Testis (tissue), 2 donors: ENCODE measurements at regions not wholly inside any gene's neighbourhood (a gene's known extent, or its start where the extent isn't known, plus 50 kb on each side); places are given as distances from the start of the nearest gene placed in this dataset.

Source experiments
- DNase-seq: peaks from one replicate; pipeline ENCODE4 v3.0.0-alpha.2; 2019
- H3K27ac ChIP-seq, 2 donors: fragments of 200-600 bp; sonication (generic); one replicate each; pipeline ENCODE4 v1.5.1; 2019
- H3K27me3 ChIP-seq: fragments of 200-600 bp; sonication (generic); one replicate; pipeline ENCODE4 v1.5.1; 2019
- H3K36me3 ChIP-seq: fragments of 200-600 bp; sonication (generic); one replicate; pipeline ENCODE4 v1.5.1; 2017; ENCODE audit warnings: low read depth; ENCODE audit errors: missing control alignments
- H3K4me1 ChIP-seq: fragments of 200-600 bp; sonication (generic); one replicate; pipeline ENCODE4 v1.5.1; 2019
- H3K4me3 ChIP-seq, 2 donors: fragments of 200-600 bp; sonication (generic); one replicate each; pipeline ENCODE4 v1.5.1; 2017 to 2019
- H3K9me3 ChIP-seq: fragments of 200-600 bp; sonication (generic); one replicate; pipeline ENCODE4 v1.5.1; 2017
- POLR2A ChIP-seq: fragments of 450-650 bp; IDR thresholded peaks from one replicate; pipeline ENCODE4 v1.6.1; 2017; ENCODE audit warnings: antibody characterized with exemption, mild to moderate bottlenecking, moderate library complexity
- WGBS, 2 donors: methylation state at CpG; one replicate each; pipeline ENCODE4 v1.1.5; 2018; 5-methylcytosine and 5-hydroxymethylcytosine counted together
- intact Hi-C: fragments of 100-400 bp; cut with DNase I; formaldehyde crosslinking; loops from one replicate; pipeline ENCODE4 v1.15.1; 2023; ENCODE audit warnings: low total_unique reads
- TF ChIP-seq, protein P1 (sequence below), 3 experiments: fragments of 450-650 bp in 2 of 3; fragments of 200-600 bp in 1 of 3; sonication (generic) in 1 of 3; IDR thresholded peaks; one replicate each; pipeline ENCODE4 v1.5.1; 2016 to 2019; ENCODE audit warnings: antibody characterized with exemption in 3 of 3, mild to moderate bottlenecking in 2 of 3, moderate library complexity in 1 of 3

- Histone ChIP-seq H3K4me3 (no peak overlapping the region), H3K27me3 (no peaks in the 10 kb centered on the region), H3K27ac (no peak overlapping the region), H3K9me3 (no peaks in the 10 kb centered on the region), H3K4me1 (no peaks in the 10 kb centered on the region), H3K36me3 (no peaks in the 10 kb centered on the region)
- 93 to 94% methylated on average over 12 of the region's 12 CpGs for WGBS, 2 donors
- intact Hi-C loops = no loop called here
- no peak for DNase-seq
- TF ChIP-seq, protein P1, sequence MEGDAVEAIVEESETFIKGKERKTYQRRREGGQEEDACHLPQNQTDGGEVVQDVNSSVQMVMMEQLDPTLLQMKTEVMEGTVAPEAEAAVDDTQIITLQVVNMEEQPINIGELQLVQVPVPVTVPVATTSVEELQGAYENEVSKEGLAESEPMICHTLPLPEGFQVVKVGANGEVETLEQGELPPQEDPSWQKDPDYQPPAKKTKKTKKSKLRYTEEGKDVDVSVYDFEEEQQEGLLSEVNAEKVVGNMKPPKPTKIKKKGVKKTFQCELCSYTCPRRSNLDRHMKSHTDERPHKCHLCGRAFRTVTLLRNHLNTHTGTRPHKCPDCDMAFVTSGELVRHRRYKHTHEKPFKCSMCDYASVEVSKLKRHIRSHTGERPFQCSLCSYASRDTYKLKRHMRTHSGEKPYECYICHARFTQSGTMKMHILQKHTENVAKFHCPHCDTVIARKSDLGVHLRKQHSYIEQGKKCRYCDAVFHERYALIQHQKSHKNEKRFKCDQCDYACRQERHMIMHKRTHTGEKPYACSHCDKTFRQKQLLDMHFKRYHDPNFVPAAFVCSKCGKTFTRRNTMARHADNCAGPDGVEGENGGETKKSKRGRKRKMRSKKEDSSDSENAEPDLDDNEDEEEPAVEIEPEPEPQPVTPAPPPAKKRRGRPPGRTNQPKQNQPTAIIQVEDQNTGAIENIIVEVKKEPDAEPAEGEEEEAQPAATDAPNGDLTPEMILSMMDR (IDR thresholded peaks at IDR 0.05) = no peak
- no peak for TF ChIP-seq POLR2A
These were observed 193.1 kb downstream of the SMAD2 start for GRCh38 chr18:47737198-47737830.

- no peaks in the 10 kb centered on the region for H3K9me3 ChIP-seq
- H3K4me1 ChIP-seq = no peaks in the 10 kb centered on the region
- no peak for TF ChIP-seq POLR2A
- TF ChIP-seq, protein P1 (IDR thresholded peaks at IDR 0.05) = no peak
- no peak for DNase-seq
- H3K27me3 ChIP-seq = no peaks in the 10 kb centered on the region
- no peak overlapping the region for H3K4me3 ChIP-seq
- H3K36me3 ChIP-seq = no peaks in the 10 kb centered on the region
- no peak overlapping the region for H3K27ac ChIP-seq
- 80 to 82% methylated on average over 5 of the region's 5 CpGs for WGBS, 2 donors
- intact Hi-C loops = no loop called here
These were observed 193.9 kb downstream of the SMAD2 start for GRCh38 chr18:47736376-47737140.

DNA sequence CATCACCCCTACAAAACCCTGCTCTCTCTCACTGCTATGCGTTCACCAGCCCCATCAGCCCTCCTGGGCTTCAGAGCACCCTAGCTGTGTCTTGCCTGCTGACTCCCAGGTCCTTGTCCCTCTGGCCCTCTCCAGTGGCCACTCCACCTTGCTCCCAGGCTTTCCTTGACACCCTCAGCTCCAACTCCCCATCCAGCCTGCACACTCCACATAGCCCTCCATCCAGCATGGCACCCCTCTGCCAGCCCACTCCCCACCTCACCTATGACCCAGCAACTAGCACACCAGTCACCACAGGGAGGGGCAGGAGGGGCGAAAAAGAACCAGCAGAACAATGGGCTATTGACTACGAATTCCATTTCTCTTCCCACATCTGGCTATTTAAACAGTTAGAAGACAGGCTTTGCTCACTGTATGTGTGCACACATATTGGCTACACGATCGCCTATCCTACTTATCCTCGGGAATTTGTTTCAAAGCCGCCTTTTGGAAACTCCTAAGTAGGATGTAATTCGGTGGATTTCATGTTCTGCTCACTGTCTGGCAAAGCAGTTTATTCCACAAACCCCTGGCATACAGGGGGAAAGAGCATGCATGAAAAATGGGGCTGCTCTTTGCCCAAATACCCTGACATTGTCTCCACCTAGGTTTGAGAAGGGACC, 195.3 kb downstream of the SMAD2 start:
- no peak for DNase-seq
- Histone ChIP-seq H3K9me3 (no peaks in the 10 kb centered on the region), H3K27ac (no peak overlapping the region), H3K36me3 (no peaks in the 10 kb centered on the region), H3K27me3 (no peaks in the 10 kb centered on the region), H3K4me3 (no peak overlapping the region), H3K4me1 (no peaks in the 10 kb centered on the region)
- 88 to 89% methylated on average over 8 of the region's 8 CpGs for WGBS, 2 donors
- intact Hi-C loops = no loop called here
- TF ChIP-seq POLR2A = no peak
- TF ChIP-seq, protein P1 (IDR thresholded peaks at IDR 0.05) = no peak

DNA sequence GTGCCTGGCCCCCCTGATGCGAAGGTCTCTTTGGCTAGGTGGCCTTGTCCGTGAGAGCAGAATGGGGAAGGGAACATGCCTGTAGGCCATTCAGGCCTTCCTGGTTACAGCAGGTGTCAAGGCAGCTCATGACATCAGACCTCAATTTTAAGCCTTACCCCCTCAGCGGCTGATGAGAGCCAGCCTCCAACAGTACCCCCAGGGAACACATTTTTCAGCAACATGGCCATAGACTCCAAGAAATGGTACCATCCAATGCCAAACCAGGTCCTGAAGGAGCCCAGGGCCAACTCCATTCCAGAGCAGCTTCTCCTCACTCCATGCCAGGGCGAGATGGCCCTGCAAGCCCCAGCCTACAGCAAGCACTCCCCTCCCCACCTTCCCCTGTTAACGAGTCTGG, 199.2 kb downstream of the SMAD2 start:
- WGBS, 2 donors = 78 to 82% methylated on average over 5 of the region's 5 CpGs
- intact Hi-C loops = no loop called here
- Histone ChIP-seq H3K36me3 (no peaks in the 10 kb centered on the region), H3K9me3 (no peaks in the 10 kb centered on the region), H3K4me1 (no peaks in the 10 kb centered on the region), H3K27me3 (no peaks in the 10 kb centered on the region), H3K27ac (no peak overlapping the region), H3K4me3 (no peak overlapping the region)
- DNase-seq = no peak
- TF ChIP-seq, protein P1 (IDR thresholded peaks at IDR 0.05) = no peak
- TF ChIP-seq POLR2A = no peak
